Erythroblast (primary cell): ENCODE measurements at regions not wholly inside any gene's neighbourhood (a gene's known extent, or its start where the extent isn't known, plus 50 kb on each side); places are given as distances from the start of the nearest gene placed in this dataset.
"Not testable (repeated sequence)": the region's sequence is repeated elsewhere in the genome, so short reads cannot be mapped to it uniquely, and the experiment has no call there.

Source experiments
- DNase-seq, 2 experiments: peaks; one replicate each; lab custom pipeline; 2025; lab: John Stamatoyannopoulos, UW
- GATA1 ChIP-seq: IDR thresholded peaks from 2 replicates; pipeline ENCODE4 v1.6.1; 2011; ENCODE audit warnings: low read depth, mild to moderate bottlenecking, control low read depth, low read length, moderate library complexity
- POLR2A ChIP-seq: IDR thresholded peaks from 2 replicates; pipeline ENCODE4 v1.6.1; 2011; ENCODE audit warnings: mild to moderate bottlenecking, low read length

DNA sequence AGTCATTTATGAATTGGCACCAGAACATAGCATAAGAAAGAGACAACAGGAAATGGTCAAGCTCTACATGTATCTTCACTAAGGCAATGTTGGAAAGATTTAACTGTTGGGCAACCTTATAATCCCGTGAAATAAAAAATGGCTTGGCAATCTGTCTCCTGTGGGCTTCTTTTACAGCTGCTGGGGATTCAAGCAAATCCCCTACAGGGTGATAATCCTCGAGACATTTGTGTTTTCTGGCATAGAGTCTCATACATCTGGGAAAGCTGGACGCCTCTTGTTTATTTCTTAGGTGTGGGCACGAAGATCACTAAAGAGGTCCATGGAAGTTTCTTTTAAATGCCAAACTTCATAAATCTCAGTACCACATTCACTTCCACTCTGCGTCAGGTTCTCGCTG is 82.2 kb upstream of the GPR141 start:
- TF ChIP-seq POLR2A (no peak), GATA1 (no peak)
- no peak for DNase-seq

GRCh38 chr7:37604078-37604477 is 79.5 kb upstream of the GPR141 start:
- TF ChIP-seq POLR2A (no peak), GATA1 (no peak)
- no peak for DNase-seq

DNA sequence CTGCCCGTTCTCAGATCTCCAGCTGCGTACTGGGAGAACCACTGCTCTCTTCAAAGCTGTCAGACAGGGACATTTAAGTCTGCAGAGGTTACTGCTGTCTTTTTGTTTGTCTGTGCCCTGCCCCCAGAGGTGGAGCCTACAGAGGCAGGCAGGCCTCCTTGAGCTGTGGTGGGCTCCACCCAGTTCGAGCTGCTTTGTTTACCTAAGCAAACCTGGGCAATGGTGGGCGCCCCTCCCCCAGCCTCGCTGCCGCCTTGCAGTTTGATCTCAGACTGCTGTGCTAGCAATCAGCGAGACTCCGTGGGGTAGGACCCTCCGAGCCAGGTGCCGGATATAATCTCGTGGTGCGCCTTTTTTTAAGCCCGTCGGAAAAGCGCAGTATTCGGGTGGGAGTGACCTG is 66.2 kb upstream of the GPR141 start:
- DNase-seq, result not testable (repeated sequence)

GRCh38 chr7:37633048-37633447 is 50.5 kb upstream of the GPR141 start:
- DNase-seq, result no peak
- no peak for TF ChIP-seq GATA1
- TF ChIP-seq POLR2A, result no peak
